ENCODE measurements at regions not wholly inside any gene's neighbourhood (a gene's known extent, or its start where the extent isn't known, plus 50 kb on each side); places are given as distances from the start of the nearest gene placed in this dataset.

GRCh38 chr11:129614256-129614944 is 201.2 kb upstream of the TMEM45B start:
- Histone ChIP-seq H3K9me2 (ENCODE audit: insufficient read depth) (no peaks in the 10 kb centered on the region), H3K27me3 (ENCODE audit: insufficient read depth, low read length) (no peaks in the 10 kb centered on the region), H3K36me3 (ENCODE audit: control insufficient read depth in 1 of 2, insufficient read depth in 2 of 2, low read length in 2 of 2) (no peaks in the 10 kb centered on the region), H4K20me1 (ENCODE audit: insufficient read depth) (no peaks in the 10 kb centered on the region), H3K9ac (ENCODE audit: low read length) (no peak overlapping the region), H3K4me1 (ENCODE audit: control insufficient read depth in 1 of 2, insufficient read depth in 2 of 2, low read length in 2 of 2) (peaks cover 0 to 7% of the 10 kb centered on the region in 2 experiments; a peak in 1 of 4 replicates), H3K4me3 (replicated peaks in 1 of 2; ENCODE audit: low read depth in 1 of 2, low read length in 2 of 2) (no peak overlapping the region), H3K27ac (ENCODE audit: low read depth, low read length) (no peak overlapping the region), H3K4me2 (ENCODE audit: low read length) (no peak overlapping the region), H2AFZ (ENCODE audit: low read depth, low read length, poor library complexity, severe bottlenecking) (no peak overlapping the region), H3K79me2 (ENCODE audit: insufficient read depth, low read length) (no peaks in the 10 kb centered on the region), H3K9me3 (ENCODE audit: control insufficient read depth in 1 of 2, insufficient read depth in 1 of 2, low read depth in 1 of 2, low read length in 2 of 2) (no peaks in the 10 kb centered on the region)
- no TSS peak for BruUV-seq (replicated peaks)
- ChIA-PET POLR2A (no interaction called here), CTCF (no interaction called here), RAD21 (ENCODE audit: low non-redundant PET in 1 of 2, low total read pairs in 2 of 2, uncharacterized antibody in 2 of 2, unreplicated experiment in 2 of 2) (no interaction called here)
- intact Hi-C loops (cut with micrococcal nuclease), result no loop called here
- no peak for DNase-seq (ENCODE audit: low read depth, low spot score)
- TF ChIP-seq ZNF274 (IDR thresholded peaks at IDR 0.05; ENCODE audit: low read depth, low read length) (no peak), EZH2 (IDR thresholded peaks at IDR 0.05) (no peak)
- ATAC-seq, result no peak

- ChIA-PET POLR2A (no interaction called here), RAD21 (ENCODE audit: low non-redundant PET in 1 of 2, low total read pairs in 2 of 2, uncharacterized antibody in 2 of 2, unreplicated experiment in 2 of 2) (no interaction called here), CTCF (interaction anchor here (0.6 kb wide), 1 partner anchor 251 kb away, joined by 3 read pairs; no protein-coding TSS in a partner anchor)
- ATAC-seq (no peak), DNase-seq (ENCODE audit: low read depth, low spot score) (no peak)
- H3K4me1 ChIP-seq (ENCODE audit: control insufficient read depth in 1 of 2, insufficient read depth in 2 of 2, low read length in 2 of 2), result no peaks in the 10 kb centered on the region
- H3K36me3 ChIP-seq (ENCODE audit: control insufficient read depth in 1 of 2, insufficient read depth in 2 of 2, low read length in 2 of 2), result no peaks in the 10 kb centered on the region
- no TSS peak for BruUV-seq (replicated peaks)
- H3K27ac ChIP-seq (ENCODE audit: low read depth, low read length), result no peak overlapping the region
- no peaks in the 10 kb centered on the region for H3K79me2 ChIP-seq (ENCODE audit: insufficient read depth, low read length)
- H2AFZ ChIP-seq (ENCODE audit: low read depth, low read length, poor library complexity, severe bottlenecking), result no peak overlapping the region
- H3K27me3 ChIP-seq (ENCODE audit: insufficient read depth, low read length), result no peaks in the 10 kb centered on the region
- no peaks in the 10 kb centered on the region for H3K9me2 ChIP-seq (ENCODE audit: insufficient read depth)
- TF ChIP-seq ZFX (IDR thresholded peaks at IDR 0.05) (no peak), FOSL1 (IDR thresholded peaks at IDR 0.05; ENCODE audit: low read depth) (no peak), SP1 (IDR thresholded peaks at IDR 0.05; ENCODE audit: low read depth) (no peak), EZH2 (IDR thresholded peaks at IDR 0.05) (no peak), YY1 (IDR thresholded peaks at IDR 0.05; ENCODE audit: extremely low read depth, insufficient replicate concordance, low read depth, low read length) (no peak), CEBPB (IDR thresholded peaks at IDR 0.05; ENCODE audit: low read depth) (no peak)
- TF ChIP-seq, protein P1, sequence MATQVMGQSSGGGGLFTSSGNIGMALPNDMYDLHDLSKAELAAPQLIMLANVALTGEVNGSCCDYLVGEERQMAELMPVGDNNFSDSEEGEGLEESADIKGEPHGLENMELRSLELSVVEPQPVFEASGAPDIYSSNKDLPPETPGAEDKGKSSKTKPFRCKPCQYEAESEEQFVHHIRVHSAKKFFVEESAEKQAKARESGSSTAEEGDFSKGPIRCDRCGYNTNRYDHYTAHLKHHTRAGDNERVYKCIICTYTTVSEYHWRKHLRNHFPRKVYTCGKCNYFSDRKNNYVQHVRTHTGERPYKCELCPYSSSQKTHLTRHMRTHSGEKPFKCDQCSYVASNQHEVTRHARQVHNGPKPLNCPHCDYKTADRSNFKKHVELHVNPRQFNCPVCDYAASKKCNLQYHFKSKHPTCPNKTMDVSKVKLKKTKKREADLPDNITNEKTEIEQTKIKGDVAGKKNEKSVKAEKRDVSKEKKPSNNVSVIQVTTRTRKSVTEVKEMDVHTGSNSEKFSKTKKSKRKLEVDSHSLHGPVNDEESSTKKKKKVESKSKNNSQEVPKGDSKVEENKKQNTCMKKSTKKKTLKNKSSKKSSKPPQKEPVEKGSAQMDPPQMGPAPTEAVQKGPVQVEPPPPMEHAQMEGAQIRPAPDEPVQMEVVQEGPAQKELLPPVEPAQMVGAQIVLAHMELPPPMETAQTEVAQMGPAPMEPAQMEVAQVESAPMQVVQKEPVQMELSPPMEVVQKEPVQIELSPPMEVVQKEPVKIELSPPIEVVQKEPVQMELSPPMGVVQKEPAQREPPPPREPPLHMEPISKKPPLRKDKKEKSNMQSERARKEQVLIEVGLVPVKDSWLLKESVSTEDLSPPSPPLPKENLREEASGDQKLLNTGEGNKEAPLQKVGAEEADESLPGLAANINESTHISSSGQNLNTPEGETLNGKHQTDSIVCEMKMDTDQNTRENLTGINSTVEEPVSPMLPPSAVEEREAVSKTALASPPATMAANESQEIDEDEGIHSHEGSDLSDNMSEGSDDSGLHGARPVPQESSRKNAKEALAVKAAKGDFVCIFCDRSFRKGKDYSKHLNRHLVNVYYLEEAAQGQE (IDR thresholded peaks at IDR 0.05; ENCODE audit: low read depth), result no peak
- no peaks in the 10 kb centered on the region for H3K9me3 ChIP-seq (ENCODE audit: control insufficient read depth in 1 of 2, insufficient read depth in 1 of 2, low read depth in 1 of 2, low read length in 2 of 2)
- H4K20me1 ChIP-seq (ENCODE audit: insufficient read depth), result no peaks in the 10 kb centered on the region
- intact Hi-C loops (cut with micrococcal nuclease), result no loop called here
- H3K4me3 ChIP-seq (replicated peaks in 1 of 2; ENCODE audit: low read depth in 1 of 2, low read length in 2 of 2), result no peak overlapping the region
- no peak overlapping the region for H3K4me2 ChIP-seq (ENCODE audit: low read length)
- H3K9ac ChIP-seq (ENCODE audit: low read length), result no peak overlapping the region
Observed at GRCh38 chr11:129618046-129618569, 197.5 kb upstream of the TMEM45B start.

Measured in HCT116 (cell line).